Activated CD8-positive, alpha-beta T cell treated with anti-CD3 and anti-CD28 coated beads for 36 hours (primary cell): ENCODE measurements at regions not wholly inside any gene's neighbourhood (a gene's known extent, or its start where the extent isn't known, plus 50 kb on each side); places are given as distances from the start of the nearest gene placed in this dataset.

ENCODE experiments used
- ATAC-seq: fragments of 200-7000 bp; cut with Tn5 transposase; one replicate; pipeline ENCODE4 v1.10.0; 2021; ENCODE audit warnings: mild to moderate bottlenecking, moderate library complexity
- CTCF ChIA-PET: fragments of 350-600 bp; sonication (Branson Sonifier 250); formaldehyde crosslinking; loops from one replicate; lab custom pipeline; 2021; ENCODE audit warnings: antibody characterized with exemption; lab: Charles Lee
- POLR2A ChIA-PET: fragments of 350-600 bp; sonication (Branson Sonifier 250); formaldehyde crosslinking; loops from one replicate; lab custom pipeline; 2021; ENCODE audit warnings: antibody characterized with exemption; lab: Charles Lee
- DNase-seq: peaks from one replicate; pipeline ENCODE4 v3.0.0-alpha.2; 2020
- H3K27ac Mint-ChIP-seq: one replicate; pipeline ENCODE4 v1.8.0; 2021; ENCODE audit warnings: mild to moderate bottlenecking, mixed read lengths
- H3K27me3 Mint-ChIP-seq: one replicate; pipeline ENCODE4 v1.8.0; 2021; ENCODE audit warnings: mixed read lengths
- H3K36me3 Mint-ChIP-seq: one replicate; pipeline ENCODE4 v1.8.0; 2021; ENCODE audit warnings: low read depth, mixed read lengths
- H3K4me1 Mint-ChIP-seq: one replicate; pipeline ENCODE4 v1.8.0; 2021; ENCODE audit warnings: low read depth, mixed read lengths
- H3K4me3 Mint-ChIP-seq: one replicate; pipeline ENCODE4 v1.8.0; 2021; ENCODE audit warnings: mild to moderate bottlenecking, moderate library complexity, mixed read lengths
- H3K9me3 Mint-ChIP-seq: one replicate; pipeline ENCODE4 v1.8.0; 2021; ENCODE audit warnings: mixed read lengths
- CTCF ChIP-seq: fragments of 200-600 bp; IDR thresholded peaks from one replicate; pipeline ENCODE4 v1.8.0; 2022; ENCODE audit warnings: antibody characterized with exemption, mild to moderate bottlenecking
- intact Hi-C: fragments of 100-400 bp; cut with micrococcal nuclease; formaldehyde crosslinking; loops from one replicate; pipeline ENCODE4 v1.10.0; 2022

DNA sequence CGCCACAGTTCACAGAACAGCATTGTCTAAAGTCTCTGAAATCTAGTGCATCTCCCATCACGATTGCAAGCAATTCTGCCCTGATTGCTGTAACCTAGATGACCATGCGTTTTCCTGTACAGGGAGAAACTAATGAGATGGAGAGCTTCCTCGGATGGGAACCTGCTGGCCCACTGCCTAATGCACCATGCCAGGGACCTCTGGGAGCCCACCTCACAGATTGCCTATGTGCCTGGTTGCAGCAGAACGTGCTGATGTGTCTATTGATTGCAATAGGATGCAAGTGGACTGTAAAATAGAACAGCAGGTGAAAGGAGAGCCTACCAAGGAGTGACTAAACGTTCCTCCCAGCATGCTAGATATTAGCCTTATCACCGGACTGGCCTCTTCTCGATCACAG, 141.0 kb upstream of the RAB12 start:
- ChIA-PET CTCF (interaction anchor here (4.1 kb wide), 1 partner anchor 11 kb away, joined by 15 read pairs; no protein-coding TSS in a partner anchor), POLR2A (no interaction called here)
- H3K27ac Mint-ChIP-seq, result no peak overlapping the region
- no peak overlapping the region for H3K4me3 Mint-ChIP-seq
- intact Hi-C loops, result no loop called here
- H3K9me3 Mint-ChIP-seq, result no peaks in the 10 kb centered on the region
- TF ChIP-seq CTCF, result no peak
- ATAC-seq, result no peak
- no peaks in the 10 kb centered on the region for H3K4me1 Mint-ChIP-seq
- DNase-seq, result no peak
- no peaks in the 10 kb centered on the region for H3K27me3 Mint-ChIP-seq
- H3K36me3 Mint-ChIP-seq, result no peaks in the 10 kb centered on the region

GRCh38 chr18:8468921-8469335, 140.3 kb upstream of the RAB12 start:
- H3K27me3 Mint-ChIP-seq, result no peaks in the 10 kb centered on the region
- H3K27ac Mint-ChIP-seq, result no peak overlapping the region
- POLR2A ChIA-PET, result no interaction called here
- CTCF ChIA-PET, result interaction anchor here (4.1 kb wide), 1 partner anchor 10 kb away, joined by 15 read pairs; no protein-coding TSS in a partner anchor
- intact Hi-C loops, result no loop called here
- H3K4me1 Mint-ChIP-seq, result no peaks in the 10 kb centered on the region
- DNase-seq (no peak), ATAC-seq (no peak)
- no peak for TF ChIP-seq CTCF
- no peaks in the 10 kb centered on the region for H3K36me3 Mint-ChIP-seq
- H3K4me3 Mint-ChIP-seq, result no peak overlapping the region
- H3K9me3 Mint-ChIP-seq, result no peaks in the 10 kb centered on the region

GRCh38 chr18:8469544-8470130, 139.6 kb upstream of the RAB12 start:
- intact Hi-C loops, result no loop called here
- ChIA-PET CTCF (interaction anchor here (4.1 kb wide), 1 partner anchor 10 kb away, joined by 15 read pairs; no protein-coding TSS in a partner anchor), POLR2A (no interaction called here)
- no peak for TF ChIP-seq CTCF
- no peak for DNase-seq
- no peaks in the 10 kb centered on the region for H3K4me1 Mint-ChIP-seq
- no peaks in the 10 kb centered on the region for H3K36me3 Mint-ChIP-seq
- ATAC-seq, result no peak
- no peak overlapping the region for H3K27ac Mint-ChIP-seq
- H3K9me3 Mint-ChIP-seq, result no peaks in the 10 kb centered on the region
- H3K4me3 Mint-ChIP-seq, result no peak overlapping the region
- H3K27me3 Mint-ChIP-seq, result no peaks in the 10 kb centered on the region

DNA sequence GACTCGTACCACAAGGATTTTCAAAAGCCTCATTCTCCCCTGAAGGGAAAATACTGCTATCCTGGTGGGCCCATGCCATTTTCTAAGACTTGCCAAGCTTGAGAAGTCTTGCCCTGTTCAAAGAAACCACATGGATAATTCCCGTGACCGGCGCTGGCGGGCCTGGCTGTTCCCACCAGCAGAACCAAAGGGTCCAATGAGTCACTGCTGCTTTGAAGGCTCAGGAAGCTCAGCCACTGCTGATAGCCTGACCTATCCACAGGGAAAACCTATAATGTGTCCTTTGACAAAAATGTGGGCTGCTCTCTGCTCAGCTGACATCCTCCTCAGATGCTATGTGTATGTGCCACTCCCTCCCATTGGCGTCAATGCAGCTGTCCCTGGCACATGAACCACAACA, 137.9 kb upstream of the RAB12 start:
- ChIA-PET CTCF (interaction anchor here (4.1 kb wide), 1 partner anchor 8 kb away, joined by 15 read pairs; no protein-coding TSS in a partner anchor), POLR2A (no interaction called here)
- H3K27me3 Mint-ChIP-seq, result no peaks in the 10 kb centered on the region
- TF ChIP-seq CTCF, result no peak
- no peaks in the 10 kb centered on the region for H3K9me3 Mint-ChIP-seq
- DNase-seq (no peak), ATAC-seq (no peak)
- intact Hi-C loops, result no loop called here
- no peaks in the 10 kb centered on the region for H3K36me3 Mint-ChIP-seq
- H3K4me3 Mint-ChIP-seq, result no peak overlapping the region
- H3K27ac Mint-ChIP-seq, result no peak overlapping the region
- no peaks in the 10 kb centered on the region for H3K4me1 Mint-ChIP-seq

DNA sequence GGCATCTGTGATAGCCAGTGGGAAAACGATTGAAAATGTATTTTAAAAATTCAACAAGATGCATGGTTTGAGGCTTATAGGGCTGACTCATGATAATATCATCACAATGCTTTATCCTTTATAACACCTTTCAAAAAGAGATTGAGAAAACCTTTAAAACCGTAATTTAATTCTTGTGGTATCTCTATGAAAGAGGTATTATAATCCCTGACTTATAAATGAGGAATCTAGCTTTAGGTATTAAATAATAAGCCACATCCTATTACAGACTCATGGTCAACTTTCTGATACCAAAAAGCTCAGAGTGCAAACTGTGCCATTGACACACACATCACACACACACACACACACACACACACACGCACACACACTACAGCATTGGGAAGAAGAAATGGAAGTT, 134.6 kb upstream of the RAB12 start:
- no peaks in the 10 kb centered on the region for H3K4me1 Mint-ChIP-seq
- intact Hi-C loops, result no loop called here
- peaks cover 5% of the 10 kb centered on the region for H3K27me3 Mint-ChIP-seq
- no peaks in the 10 kb centered on the region for H3K9me3 Mint-ChIP-seq
- H3K4me3 Mint-ChIP-seq, result no peak overlapping the region
- CTCF ChIA-PET, result no interaction called here
- POLR2A ChIA-PET, result no interaction called here
- no peak overlapping the region for H3K27ac Mint-ChIP-seq
- no peak for ATAC-seq
- no peak for TF ChIP-seq CTCF
- no peak for DNase-seq
- no peaks in the 10 kb centered on the region for H3K36me3 Mint-ChIP-seq
